Ovary (tissue), 3 donors: ENCODE measurements at regions not wholly inside any gene's neighbourhood (a gene's known extent, or its start where the extent isn't known, plus 50 kb on each side); places are given as distances from the start of the nearest gene placed in this dataset.

Experiments used
- CTCF ChIP-seq, 3 donors: fragments of 450-650 bp in 2 of 3; fragments of 200-600 bp in 1 of 3; IDR thresholded peaks; one replicate each; pipeline versions ENCODE4 v1.5.1 to v1.8.0; 2016 to 2022; ENCODE audit warnings: antibody characterized with exemption in 3 of 3, mild to moderate bottlenecking in 1 of 3
- EP300 ChIP-seq: sonication (generic); formaldehyde crosslinking; IDR thresholded peaks from one replicate; pipeline ENCODE4 v1.6.1; 2017; ENCODE audit warnings: antibody characterized with exemption
- POLR2A ChIP-seq: fragments of 450-650 bp; IDR thresholded peaks from one replicate; pipeline ENCODE4 v1.6.1; 2017; ENCODE audit warnings: antibody characterized with exemption, mild to moderate bottlenecking, moderate library complexity
- donor health status: DM: no; HTN: no; CAD: no.

- TF ChIP-seq CTCF (IDR thresholded peaks at IDR 0.05) (no peak), POLR2A (no peak), EP300 (no peak)
Observed at GRCh38 chr2:159867567-159868361, 69.8 kb upstream of the CD302 start.
